MM.1S (cell line): ENCODE measurements at regions not wholly inside any gene's neighbourhood (a gene's known extent, or its start where the extent isn't known, plus 50 kb on each side); places are given as distances from the start of the nearest gene placed in this dataset.

ENCODE experiments used
- CTCF ChIP-seq: fragments of 300-600 bp; sonication (generic); IDR thresholded peaks from 2 replicates; pipeline ENCODE4 v1.5.1; 2016; ENCODE audit warnings: antibody characterized with exemption, low read length, mixed read lengths
- EZH2phosphoT487 ChIP-seq: fragments of 300-600 bp; sonication (generic); IDR thresholded peaks from 2 replicates; pipeline ENCODE4 v1.6.1; 2018; ENCODE audit warnings: antibody characterized with exemption, low read length

GRCh38 chr2:33726415-33726814 lies 127.3 kb upstream of the FAM98A start:
- no peak for TF ChIP-seq CTCF
- TF ChIP-seq EZH2phosphoT487: no peak
